Stimulated activated CD4-positive, alpha-beta T cell treated with anti-CD3 and anti-CD28 coated beads, Interleukin-4, amount 100 ng/mL, for 48 hours (primary cell): ENCODE measurements at regions not wholly inside any gene's neighbourhood (a gene's known extent, or its start where the extent isn't known, plus 50 kb on each side); places are given as distances from the start of the nearest gene placed in this dataset.

Experiments used
- DNase-seq, 2 donors: peaks; one replicate each; pipeline ENCODE4 v3.0.0-alpha.2; 2020; ENCODE audit warnings: low read depth in 2 of 2

DNA sequence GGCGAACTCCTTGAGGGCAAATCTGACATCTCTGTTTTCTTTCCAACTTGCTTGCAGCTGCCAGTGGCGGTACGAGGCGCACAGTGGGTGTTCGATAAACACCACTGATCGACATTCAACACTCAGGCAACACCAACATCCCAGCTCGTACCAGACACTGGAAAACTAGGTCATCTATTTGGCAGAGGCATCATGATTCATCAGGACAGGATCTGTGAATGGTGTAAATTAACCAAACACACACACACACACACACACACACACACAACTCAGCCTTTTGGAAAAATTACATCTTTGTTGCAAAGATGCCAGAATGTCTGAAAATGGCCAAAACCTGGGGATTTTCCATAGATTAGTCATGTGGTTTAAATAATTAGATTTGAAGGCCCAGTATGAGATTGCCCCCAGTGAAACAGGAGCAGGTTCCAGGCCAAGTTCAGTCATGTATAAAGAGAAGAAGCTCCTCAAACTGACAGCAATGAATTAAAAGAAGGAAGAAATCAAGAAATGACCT, 150.5 kb upstream of the NCKAP5 start:
- DNase-seq = no peak

DNA sequence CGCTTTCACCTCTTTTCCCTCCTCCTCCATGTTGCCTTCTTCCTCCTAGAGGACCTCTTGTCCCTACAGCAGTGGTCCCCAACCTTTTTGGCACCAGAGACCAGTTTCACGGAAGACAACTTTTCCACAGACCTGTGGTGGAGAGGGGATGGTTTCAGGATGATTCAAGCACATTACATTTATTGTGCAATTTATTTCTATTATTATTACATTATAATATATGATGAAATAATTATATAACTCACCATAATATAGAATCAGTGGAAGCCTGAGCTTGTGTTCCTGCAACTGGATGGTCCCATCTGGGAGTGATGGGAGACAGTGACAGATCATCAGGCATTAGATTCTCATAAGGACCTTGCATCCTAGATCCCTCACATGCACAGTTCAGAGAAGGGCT, 152.2 kb upstream of the NCKAP5 start:
- no peak for DNase-seq

DNA sequence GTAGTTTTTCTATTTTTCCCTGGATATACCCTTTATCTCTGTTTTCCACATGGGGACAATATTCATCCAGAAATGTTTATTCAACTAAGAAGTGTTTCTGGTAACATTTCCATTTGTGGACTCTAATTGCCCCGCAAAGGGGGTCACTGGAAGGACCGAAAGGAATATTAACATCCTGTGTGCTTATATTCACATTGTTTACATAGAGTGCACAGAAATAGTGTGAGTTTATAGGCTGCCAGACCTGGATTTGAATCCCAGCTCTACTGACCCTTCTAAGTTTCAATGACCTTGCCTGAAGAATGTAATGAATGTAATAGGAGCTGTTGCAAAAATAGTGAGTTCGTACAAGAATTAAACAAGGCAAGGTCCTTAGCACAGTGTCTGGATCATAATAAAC, 152.9 kb upstream of the NCKAP5 start:
- DNase-seq = no peak

DNA sequence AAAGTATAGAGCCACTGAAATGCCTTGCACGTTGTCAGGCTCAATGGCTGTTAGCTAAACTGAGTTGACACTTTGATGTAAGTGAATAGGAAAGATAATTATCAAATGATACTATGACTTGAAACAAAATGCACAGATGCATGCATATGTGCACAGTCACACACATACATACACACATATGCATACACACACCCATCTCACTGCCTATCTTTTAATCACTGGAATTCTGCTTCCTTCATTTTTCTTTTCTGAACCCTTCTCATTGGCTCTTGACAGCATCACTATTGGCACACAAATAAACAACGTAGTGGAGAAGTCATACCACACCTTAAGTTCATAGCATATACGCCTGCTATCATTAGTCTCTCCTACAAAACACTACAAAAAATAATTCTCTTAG, 154.9 kb upstream of the NCKAP5 start:
- no peak for DNase-seq

DNA sequence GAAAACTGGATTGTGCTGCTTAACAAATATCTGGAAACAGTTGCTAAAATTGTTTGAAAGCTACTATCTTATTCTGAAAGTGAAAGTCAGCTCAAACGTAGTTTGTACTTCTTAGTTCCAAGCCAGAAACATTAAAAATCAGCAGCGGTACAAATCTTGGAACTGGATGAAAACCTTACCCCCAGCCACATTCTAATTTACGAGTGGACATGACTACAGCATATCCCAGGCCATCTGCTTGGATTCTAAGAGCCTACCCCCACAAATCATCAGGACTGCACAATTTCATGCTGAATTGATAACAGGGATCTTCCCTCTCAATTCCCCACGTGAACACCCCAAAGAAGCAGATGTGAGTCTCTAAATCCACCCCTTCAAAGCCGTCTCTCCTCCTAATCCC, 158.7 kb upstream of the NCKAP5 start:
- no peak for DNase-seq

DNA sequence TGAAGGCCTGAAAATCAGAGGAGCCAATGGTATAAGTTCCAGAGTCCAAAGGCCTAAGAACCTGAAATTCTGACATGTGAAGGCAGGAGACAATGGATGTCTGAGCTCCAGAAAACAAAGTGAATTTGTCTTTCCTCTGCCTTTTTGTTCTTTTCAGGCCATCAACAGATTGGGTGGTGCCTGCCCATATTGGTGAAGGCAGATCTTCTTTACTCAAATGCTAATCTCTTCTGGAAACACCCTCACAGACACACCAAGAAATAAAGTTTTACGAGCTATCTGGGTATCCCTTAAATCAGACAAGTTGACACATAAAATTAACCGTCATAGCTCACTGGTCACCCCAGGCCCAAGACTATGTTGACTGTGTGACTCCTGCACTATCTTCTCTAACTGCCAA, 163.8 kb upstream of the NCKAP5 start:
- DNase-seq = no peak

DNA sequence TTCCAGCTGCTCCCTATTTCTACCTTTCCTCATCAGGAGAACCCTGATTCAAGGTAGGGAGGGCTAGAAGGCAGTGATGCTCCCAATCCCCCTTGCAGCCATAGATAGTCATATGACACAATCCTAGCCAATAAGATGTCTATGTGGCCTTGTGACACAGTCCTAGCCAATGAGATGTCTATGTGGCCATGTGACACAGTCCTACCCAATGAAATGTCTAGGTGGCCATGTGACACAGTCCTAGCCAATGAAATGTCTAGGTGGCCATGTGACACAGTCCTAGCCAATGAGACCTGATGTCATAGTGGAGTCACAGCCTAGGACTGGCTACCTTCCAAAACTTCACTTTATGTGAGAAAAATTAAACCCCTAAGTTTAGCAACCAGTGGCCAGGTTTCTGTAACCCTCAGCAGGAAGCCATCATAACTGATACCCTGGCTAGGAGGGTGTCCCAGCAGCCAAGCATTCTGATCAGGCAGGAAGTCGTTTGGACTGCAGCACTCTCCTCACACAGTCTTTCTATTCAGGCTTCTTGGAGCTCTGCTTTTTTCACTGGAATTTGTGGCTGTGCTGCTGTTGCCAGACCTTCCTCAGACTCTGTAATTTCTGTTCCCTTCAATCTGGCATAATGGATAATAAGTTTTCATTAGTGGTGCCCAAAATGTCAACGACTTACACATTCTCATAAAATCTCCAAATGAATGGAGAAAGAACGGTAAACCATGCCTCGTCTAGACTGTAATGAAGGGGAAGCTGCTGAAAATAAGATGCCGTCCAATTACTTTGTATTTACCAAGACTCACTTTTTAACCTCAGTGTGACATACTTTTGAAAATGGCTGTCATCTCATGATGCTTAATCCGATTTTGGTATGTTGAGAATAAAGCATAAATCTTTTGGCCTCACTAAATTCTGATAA, 165.0 kb upstream of the NCKAP5 start:
- DNase-seq = no peak

DNA sequence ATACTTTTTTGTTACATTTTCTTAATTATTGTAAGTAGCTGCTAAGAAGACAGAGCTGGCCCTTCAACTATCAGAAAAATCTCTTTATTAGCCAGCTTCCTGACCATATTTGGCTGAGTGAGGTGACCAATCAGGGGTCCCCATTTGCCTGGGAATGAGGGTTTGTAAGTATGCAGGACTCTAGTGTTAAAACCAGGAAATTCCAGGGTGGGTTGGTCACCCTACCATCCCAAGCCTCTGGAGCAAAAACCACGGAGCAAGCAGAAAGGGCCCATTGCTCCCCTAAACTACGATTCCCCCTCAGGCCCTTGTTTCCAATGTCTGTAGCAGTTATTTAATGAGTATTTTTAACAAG, 165.6 kb upstream of the NCKAP5 start:
- DNase-seq = no peak

DNA sequence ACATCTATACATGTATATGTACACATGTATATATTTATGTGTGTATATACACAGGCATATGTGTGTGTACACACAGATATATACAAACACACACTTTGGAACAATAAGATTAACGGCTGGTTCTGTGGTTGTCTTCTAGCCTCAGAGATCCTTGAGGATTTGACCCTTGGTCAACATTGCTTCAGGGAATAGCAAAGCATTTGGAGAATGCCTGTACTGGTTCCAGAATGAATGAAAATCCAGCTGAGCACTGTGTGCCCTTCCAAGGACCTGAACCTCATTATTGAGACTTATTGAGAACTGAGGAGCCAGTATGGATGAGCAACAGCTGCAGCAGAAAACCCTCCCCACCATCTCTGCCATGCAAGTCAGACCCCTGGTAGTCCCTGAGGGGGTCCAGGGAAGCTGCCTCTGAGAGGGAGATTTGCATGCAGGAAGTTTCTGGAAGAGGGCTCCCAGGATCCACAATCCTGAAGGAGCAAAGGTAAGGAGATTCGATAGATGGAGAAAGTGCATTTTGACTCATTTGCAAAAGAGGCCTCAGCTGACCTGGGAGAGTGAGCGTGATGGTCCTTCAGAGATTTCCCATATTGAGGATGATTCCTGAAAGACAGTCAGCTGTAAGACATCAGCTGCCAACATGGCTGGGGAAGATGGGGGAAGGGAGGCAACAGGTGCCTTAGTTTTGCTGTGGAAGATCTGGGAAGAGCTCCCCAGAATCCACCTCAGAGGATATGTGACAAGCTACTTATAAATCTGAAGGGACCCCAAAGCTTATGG, 166.6 kb upstream of the NCKAP5 start:
- DNase-seq = no peak

DNA sequence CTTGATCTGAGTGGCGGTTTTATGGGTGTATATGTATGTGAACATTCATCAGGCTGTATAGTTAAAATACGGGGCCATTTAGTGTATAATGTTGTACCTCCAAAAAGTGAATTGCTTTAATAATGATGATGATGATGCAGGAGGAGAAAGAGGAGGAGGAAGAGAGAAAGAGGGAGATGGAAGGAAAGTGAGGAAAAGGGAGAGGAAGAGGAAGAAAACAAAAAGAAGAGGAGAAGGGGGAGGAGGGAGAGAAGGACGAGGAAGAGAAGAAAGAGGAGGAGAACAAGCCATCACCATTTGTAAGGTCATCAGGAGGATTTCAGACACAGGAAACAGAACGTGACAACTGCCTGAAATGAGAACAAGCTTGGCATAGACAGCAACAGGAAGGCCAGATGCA, 168.4 kb upstream of the NCKAP5 start:
- DNase-seq = no peak

DNA sequence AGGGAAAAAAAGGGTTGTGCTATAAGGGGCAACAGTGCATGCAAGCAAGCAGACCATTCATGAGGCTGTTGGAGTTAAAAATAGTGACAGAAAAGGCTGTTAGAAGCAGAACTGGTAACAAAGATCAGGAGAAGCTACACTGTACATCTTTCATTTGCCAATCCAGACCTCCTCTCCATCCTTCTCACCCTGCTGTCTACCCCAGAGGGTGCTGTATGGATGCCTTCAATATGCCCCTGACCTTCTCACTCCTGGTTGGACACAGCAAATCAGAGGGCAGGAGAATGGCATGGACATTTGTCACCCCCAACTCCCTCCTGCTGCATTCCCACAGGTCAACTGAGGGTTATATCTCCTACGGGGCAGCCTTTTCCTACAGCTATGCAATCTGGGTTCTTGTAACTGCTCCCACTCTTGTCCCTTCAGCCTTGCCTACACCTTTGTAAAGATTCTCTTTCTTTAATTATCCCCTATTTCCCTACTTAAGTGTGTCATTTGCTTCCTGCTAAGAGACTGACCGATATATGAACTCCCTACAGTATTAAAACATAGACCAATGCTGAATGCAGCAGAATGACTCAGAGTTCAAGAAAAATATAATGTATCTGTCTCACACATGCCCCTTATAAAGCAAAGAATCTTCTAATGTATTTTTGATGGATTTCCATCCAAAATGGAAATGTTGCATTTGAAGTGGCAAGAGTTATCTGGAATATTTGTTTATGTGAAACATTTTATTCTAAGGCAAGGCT, 169.2 kb upstream of the NCKAP5 start:
- no peak for DNase-seq

DNA sequence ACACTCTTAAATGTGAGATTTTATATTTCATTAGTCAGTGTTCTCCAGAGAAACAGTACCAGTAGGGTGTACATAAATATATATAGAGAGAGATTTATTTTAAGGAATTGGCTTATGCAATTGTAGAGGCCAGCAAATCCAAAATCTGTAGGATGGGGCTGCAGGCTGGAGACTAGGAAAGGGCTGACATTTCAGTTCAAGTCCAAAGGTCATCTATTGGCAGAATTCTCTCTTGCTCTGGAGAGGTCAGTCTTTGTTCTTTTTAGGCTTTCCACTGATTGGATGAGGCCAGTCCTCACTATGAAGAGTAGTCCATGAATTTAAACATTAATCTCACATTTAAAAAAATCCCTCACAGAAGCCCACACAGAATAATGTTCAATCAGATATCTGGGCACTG, 170.8 kb upstream of the NCKAP5 start:
- no peak for DNase-seq

DNA sequence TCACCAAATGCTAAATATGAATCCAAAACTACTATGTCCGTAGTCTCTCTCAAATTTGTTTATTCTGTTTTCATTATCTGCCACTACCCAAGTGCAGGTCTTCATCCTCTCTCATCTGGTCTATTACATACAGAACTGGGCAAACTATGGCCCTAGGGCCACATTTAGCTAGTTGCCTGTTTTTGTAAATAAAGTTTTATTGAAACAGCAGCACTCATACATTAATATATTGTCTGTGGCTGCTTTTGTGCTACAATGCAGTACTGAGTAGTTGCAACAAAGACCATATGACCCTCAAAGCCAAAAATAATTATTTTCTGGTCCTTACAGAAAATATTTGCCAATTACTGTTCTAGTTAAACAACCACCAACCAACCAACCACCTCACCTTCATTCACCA, 172.2 kb upstream of the NCKAP5 start:
- no peak for DNase-seq

DNA sequence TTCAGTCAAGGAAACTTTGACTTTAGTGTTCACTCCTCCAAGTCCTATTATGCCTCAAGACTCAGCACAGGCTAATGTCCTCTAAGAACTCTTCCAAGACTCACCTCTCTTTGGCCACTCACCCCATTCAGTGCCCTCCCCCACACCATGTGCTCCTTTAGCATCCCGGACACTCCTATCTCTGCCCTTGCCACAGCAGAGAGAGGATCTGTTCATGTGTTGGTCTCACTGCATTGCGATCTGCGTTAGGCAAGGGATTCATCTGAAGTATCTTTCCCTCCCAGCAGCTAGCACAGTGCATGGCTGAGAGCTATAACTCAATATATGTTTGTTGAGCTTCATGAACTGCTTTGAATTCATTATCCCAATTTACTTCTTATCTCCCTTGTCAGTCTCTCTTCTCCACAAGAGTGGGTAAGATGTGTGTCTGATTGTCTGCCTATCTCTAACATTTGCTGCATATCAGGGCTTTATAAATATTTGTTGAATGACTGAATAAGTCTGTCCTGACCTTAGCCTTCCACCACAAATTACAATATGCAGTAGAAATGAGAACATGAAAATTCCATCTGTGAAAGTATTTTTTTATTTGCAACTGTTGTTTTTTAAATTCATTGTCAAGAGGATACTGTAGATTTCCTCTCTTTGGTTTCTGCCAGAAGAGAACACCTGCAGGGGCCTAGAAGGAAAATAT, 179.9 kb upstream of the NCKAP5 start:
- DNase-seq = no peak

DNA sequence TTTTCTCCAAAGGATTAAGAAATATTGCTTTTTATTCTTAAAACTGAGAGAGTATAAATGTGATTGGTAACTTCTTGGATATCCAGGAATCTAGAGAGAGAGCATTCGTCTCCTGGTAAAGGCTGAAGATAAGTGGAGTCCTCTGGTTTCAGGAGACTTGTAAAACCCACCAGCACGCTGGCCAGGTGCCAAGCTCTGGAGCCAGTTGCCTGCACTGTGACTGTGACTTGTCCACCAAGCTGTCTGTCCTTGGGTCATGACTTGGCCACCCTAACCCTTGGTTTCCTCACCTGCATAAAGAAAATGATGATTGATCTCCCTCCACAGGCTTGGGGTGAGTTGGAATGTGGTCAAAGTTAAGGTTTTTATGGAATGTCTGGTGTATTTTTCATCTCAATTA, 185.4 kb upstream of the NCKAP5 start:
- DNase-seq = no peak

DNA sequence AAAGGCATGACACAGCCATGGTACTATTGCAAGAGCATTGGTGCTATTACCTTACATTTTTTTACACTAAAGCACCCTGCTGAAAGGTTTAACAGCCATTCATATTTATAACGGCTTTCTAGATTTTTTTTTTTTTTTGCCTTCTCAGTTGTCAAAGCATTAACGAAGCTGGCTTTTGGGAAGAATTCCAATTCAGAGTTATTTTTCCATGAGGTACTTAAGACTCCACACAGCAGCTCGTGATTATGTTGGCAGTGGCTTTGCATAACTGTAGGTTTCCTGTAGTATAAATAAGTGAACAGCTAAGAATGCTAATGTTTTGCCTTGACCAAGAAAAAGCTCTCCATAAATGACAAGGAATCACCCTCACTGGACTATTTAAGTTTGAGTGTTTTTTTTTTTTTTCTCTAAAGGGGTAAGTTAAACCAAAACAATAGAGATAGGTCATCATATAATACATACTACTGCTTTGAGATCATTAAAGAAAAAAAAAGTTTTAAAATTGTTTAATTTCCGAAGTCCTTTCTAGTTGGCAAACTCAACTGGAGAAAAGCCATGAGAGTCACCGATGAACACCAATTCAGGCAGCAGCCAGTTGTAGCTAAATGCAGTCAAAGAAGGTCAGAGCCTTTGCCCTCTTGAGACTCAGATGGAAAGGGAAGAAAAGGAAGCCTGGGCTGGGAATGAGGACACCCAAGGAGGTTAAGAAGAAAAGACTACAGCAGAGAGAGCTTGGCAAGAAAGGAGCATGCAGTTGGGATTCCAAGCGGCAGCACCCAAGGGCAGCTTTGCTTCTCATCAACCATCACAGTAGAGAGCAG, 187.4 kb upstream of the NCKAP5 start:
- no peak for DNase-seq

DNA sequence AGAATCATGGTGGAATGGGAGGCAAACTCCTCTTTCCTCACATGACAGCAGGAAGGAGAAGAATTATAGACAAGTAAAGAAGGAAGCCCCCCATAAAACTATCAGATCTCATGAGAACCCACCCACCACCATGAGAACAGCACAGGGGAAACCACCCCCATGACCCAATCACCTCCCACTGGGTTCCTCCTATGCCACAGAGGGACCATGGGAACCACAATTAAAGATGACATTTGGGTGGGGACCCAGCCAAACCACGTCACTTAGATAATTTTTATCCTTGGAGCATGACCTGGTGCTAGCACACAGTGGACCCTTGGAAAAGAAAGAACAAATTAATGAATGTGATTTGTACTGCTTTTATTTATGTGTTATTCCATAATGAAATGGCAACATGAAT, 188.6 kb upstream of the NCKAP5 start:
- no peak for DNase-seq

DNA sequence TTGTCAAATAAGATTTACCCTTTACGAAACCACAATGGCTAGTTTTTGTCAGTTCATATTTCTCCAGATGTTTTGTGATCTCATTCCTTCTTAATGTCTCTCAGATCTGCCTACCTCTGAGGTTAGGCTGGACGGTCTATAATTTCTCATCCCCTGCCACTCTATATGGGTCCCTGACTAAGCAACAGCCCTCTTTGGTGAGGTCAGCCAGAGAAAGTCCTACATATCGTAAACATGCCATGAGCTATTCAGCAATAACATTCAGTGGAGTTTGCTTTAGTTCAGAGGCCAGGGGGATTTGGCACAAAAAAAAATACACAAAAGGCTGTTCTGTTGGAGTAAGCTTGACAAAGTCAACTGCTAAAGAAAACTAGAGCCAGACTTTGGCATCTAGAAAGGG, 192.1 kb upstream of the NCKAP5 start:
- no peak for DNase-seq

DNA sequence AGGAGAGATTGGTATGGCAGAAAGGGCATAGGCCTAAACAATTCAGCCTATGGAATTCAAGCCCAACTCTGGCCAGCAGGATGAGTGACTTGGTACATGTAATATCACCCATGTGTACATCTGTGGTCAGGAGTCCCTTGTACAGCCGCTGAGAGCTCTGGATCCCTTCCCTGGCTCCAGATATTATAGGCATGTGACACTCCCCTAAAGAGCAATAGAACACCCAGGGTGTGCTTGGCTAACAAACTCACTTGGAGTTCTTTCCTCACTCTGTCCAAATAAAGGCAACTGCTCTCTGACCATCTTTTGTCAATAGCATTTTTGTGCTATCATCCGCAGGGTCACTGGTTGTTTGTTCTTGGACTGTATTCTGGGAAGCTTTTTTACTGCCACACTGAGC, 197.4 kb upstream of the NCKAP5 start:
- no peak for DNase-seq

DNA sequence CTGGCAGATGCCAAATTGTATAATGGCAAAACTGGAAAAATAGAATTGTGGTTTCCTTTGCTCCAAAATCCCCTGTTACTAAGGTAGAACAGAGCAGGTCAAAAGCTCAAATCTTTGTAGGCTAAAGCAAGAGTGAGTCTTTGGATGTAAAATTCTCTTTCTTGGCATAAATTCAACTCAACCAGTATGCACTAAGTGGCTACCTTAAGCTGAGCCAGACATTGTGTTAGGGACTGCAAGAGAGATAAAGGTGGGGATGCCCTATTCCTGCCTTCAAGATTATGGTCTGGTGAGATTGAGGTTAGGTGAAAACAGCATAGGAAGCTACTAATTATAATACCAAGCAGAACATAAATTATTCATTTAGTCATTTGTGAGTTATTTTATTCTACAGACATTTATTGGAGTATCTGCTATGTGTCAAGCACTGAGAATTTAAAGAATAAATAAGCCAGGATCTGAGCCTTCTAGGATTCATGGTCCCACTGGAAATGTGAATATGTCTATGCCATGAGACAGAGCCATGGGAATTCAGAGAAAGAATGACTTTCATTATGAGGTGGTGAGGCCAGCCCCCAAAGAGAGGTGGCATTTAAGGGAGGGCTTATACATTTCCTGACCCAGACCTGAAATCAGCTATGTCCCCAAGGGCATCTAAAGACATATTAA, 198.0 kb upstream of the NCKAP5 start:
- DNase-seq = no peak
